Panc1 (cell line): ENCODE measurements at regions not wholly inside any gene's neighbourhood (a gene's known extent, or its start where the extent isn't known, plus 50 kb on each side); places are given as distances from the start of the nearest gene placed in this dataset.

Experiments used
- ATAC-seq: fragments of 200-7000 bp; cut with Tn5 transposase; 2 replicates; pipeline ENCODE4 v1.9.1; 2020; ENCODE audit warnings: mild to moderate bottlenecking, moderate library complexity
- BruUV-seq: library from RNA; stranded (reverse); fragments of 400-500 nt; replicated peaks from 2 replicates; lab custom pipeline; 2021; lab: Mats Ljungman, UMichigan
- CTCF ChIA-PET: fragments of 300-600 bp; sonication (Branson Sonifier 250); formaldehyde crosslinking; loops from one replicate; lab custom pipeline; 2022; ENCODE audit warnings: antibody characterized with exemption; lab: Charles Lee
- POLR2A ChIA-PET: fragments of 300-600 bp; sonication (Branson Sonifier 250); formaldehyde crosslinking; loops from one replicate; lab custom pipeline; 2022; ENCODE audit warnings: antibody characterized with exemption; lab: Charles Lee
- DNase-seq: peaks from one replicate; pipeline ENCODE4 v3.0.0-alpha.2; 2010; ENCODE audit warnings: low read depth, low spot score
- H3K27ac ChIP-seq: 2 replicates; pipeline ENCODE4 v1.5.1; 2011; ENCODE audit warnings: mild to moderate bottlenecking, low read length, inconsistent platforms
- H3K27me3 ChIP-seq: fragments of 200-500 bp; sonication (Bioruptor generic); 2 replicates; pipeline ENCODE4 v1.6.0; 2014; ENCODE audit warnings: low read length, inconsistent platforms; ENCODE audit not compliant: control insufficient read depth, insufficient read depth
- H3K36me3 ChIP-seq: fragments of 200-500 bp; sonication (Bioruptor generic); 2 replicates; pipeline ENCODE4 v1.5.1; 2014; ENCODE audit warnings: inconsistent platforms, mild to moderate bottlenecking, low read length, moderate library complexity; ENCODE audit not compliant: control insufficient read depth, insufficient read depth
- H3K4me1 ChIP-seq: 2 replicates; pipeline ENCODE4 v1.5.1; 2011; ENCODE audit warnings: inconsistent platforms, mild to moderate bottlenecking, low read length, moderate library complexity; ENCODE audit not compliant: control insufficient read depth, insufficient read depth
- H3K4me3 ChIP-seq, 2 experiments: 2 replicates each; pipeline ENCODE4 v1.5.1; 2011 to 2012; ENCODE audit warnings: low read depth in 2 of 2, low read length in 2 of 2, mild to moderate bottlenecking in 2 of 2, inconsistent platforms in 1 of 2, moderate library complexity in 1 of 2
- H3K9me3 ChIP-seq: fragments of 200-500 bp; sonication (Bioruptor generic); 2 replicates; pipeline ENCODE4 v1.5.1; 2014; ENCODE audit warnings: low read depth, mild to moderate bottlenecking, inconsistent platforms, low read length, moderate library complexity; ENCODE audit not compliant: control insufficient read depth, insufficient read depth
- CTCF ChIP-seq: fragments of 450-650 bp; IDR thresholded peaks from 2 replicates; pipeline ENCODE4 v1.5.1; 2017; ENCODE audit warnings: mild to moderate bottlenecking
- POLR2AphosphoS5 ChIP-seq: IDR thresholded peaks from 2 replicates; pipeline ENCODE4 v1.6.1; 2012; ENCODE audit warnings: mild to moderate bottlenecking, low read depth, low read length, moderate library complexity
- SIN3A ChIP-seq: IDR thresholded peaks from 2 replicates; pipeline ENCODE4 v1.6.1; 2012; ENCODE audit warnings: low read depth, mild to moderate bottlenecking, low read length, moderate library complexity, borderline replicate concordance; ENCODE audit not compliant: insufficient read depth
- TCF7L2 ChIP-seq: IDR thresholded peaks from 2 replicates; pipeline ENCODE4 v1.6.1; 2011; ENCODE audit warnings: mild to moderate bottlenecking, low read depth, low read length, inconsistent platforms
- in situ Hi-C: cut with HindIII; loops from 2 replicates; pipeline ENCODE4 v1.10.0; 2016; ENCODE audit warnings: low sequenced_read_pairs, low pct_unique_long_range_greater_than_20kb
- intact Hi-C: fragments of 100-400 bp; cut with micrococcal nuclease; formaldehyde crosslinking; loops from one replicate; pipeline ENCODE4 v1.10.0; 2022; ENCODE audit not compliant: unreplicated experiment
- TF ChIP-seq, protein P1 (sequence below), 2 experiments: IDR thresholded peaks; 2 replicates each; pipeline ENCODE4 v1.6.1; 2011 to 2012; ENCODE audit warnings: low read depth in 2 of 2, control low read depth in 1 of 2, low read length in 1 of 2, mild to moderate bottlenecking in 1 of 2, moderate library complexity in 1 of 2; ENCODE audit not compliant: insufficient read depth in 1 of 2

DNA sequence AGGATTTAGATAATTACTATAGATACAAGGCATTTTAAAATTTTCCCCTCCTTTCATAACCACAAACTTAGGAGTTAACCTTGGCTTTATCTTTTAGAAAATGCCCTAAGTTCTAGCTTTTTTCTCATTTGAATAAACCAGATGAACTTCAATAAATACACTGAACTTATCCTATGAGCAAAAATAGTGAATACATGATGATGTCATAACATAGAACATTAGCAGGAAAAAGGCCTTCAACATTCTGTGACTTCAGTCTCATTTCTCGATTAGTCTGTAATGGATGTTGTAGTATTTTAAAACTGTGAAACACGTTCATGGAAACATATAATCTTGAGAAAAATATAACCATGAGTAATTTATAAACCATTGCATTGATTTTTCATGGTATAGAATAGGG is 550.7 kb downstream of the PKHD1 start:
- DNase-seq (no peak), ATAC-seq (no peak)
- ChIA-PET CTCF (no interaction called here), POLR2A (no interaction called here)
- no TSS peak for BruUV-seq
- TF ChIP-seq, protein P1, sequence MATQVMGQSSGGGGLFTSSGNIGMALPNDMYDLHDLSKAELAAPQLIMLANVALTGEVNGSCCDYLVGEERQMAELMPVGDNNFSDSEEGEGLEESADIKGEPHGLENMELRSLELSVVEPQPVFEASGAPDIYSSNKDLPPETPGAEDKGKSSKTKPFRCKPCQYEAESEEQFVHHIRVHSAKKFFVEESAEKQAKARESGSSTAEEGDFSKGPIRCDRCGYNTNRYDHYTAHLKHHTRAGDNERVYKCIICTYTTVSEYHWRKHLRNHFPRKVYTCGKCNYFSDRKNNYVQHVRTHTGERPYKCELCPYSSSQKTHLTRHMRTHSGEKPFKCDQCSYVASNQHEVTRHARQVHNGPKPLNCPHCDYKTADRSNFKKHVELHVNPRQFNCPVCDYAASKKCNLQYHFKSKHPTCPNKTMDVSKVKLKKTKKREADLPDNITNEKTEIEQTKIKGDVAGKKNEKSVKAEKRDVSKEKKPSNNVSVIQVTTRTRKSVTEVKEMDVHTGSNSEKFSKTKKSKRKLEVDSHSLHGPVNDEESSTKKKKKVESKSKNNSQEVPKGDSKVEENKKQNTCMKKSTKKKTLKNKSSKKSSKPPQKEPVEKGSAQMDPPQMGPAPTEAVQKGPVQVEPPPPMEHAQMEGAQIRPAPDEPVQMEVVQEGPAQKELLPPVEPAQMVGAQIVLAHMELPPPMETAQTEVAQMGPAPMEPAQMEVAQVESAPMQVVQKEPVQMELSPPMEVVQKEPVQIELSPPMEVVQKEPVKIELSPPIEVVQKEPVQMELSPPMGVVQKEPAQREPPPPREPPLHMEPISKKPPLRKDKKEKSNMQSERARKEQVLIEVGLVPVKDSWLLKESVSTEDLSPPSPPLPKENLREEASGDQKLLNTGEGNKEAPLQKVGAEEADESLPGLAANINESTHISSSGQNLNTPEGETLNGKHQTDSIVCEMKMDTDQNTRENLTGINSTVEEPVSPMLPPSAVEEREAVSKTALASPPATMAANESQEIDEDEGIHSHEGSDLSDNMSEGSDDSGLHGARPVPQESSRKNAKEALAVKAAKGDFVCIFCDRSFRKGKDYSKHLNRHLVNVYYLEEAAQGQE (IDR thresholded peaks at IDR 0.05; ENCODE audit: insufficient read depth in 1 of 2, low read depth in 2 of 2, low read length in 1 of 2) = no peak
- no peak for TF ChIP-seq TCF7L2
- no peak for TF ChIP-seq SIN3A
- TF ChIP-seq POLR2AphosphoS5 = no peak
- no peak for TF ChIP-seq CTCF
- in situ Hi-C loops (no loop called here), intact Hi-C loops (no loop called here)
- no peaks in the 10 kb centered on the region for H3K9me3 ChIP-seq
- H3K27ac ChIP-seq = no peak overlapping the region
- no peaks in the 10 kb centered on the region for H3K36me3 ChIP-seq
- H3K27me3 ChIP-seq = no peaks in the 10 kb centered on the region
- H3K4me1 ChIP-seq = no peaks in the 10 kb centered on the region
- H3K4me3 ChIP-seq = no peak overlapping the region

DNA sequence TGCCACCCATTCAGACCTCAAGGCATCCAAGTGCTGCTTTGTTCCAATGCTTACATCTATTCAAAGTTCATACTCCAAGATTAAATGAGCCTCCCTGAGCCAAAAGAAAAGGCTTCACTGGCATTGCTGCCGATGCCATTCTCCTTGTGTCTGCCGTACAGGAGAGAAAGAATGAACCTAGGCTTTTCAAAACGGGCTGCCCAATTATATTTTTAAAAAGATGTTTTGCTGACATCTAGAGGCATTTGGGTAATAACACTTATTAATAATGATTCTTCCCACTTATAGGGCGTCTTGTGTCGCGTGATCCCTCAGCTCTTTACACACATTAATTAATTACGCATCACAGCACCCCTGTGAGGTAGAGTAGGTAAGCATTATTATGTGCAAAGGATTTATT is 545.6 kb downstream of the PKHD1 start:
- ATAC-seq (no peak), DNase-seq (no peak)
- POLR2A ChIA-PET = no interaction called here
- H3K27me3 ChIP-seq = no peaks in the 10 kb centered on the region; the same call in 1 of the 2 replicates
- H3K4me3 ChIP-seq = no peak overlapping the region
- H3K36me3 ChIP-seq = no peaks in the 10 kb centered on the region
- no peak overlapping the region for H3K27ac ChIP-seq
- no peaks in the 10 kb centered on the region for H3K9me3 ChIP-seq
- in situ Hi-C loops = no loop called here
- CTCF ChIA-PET = no interaction called here
- intact Hi-C loops = loop anchor here (2.0 kb wide), 1 partner anchor 725 kb away; no protein-coding TSS in a partner anchor
- BruUV-seq = no TSS peak
- H3K4me1 ChIP-seq = no peaks in the 10 kb centered on the region
- no peak; the same call in 1 of the 2 replicates for TF ChIP-seq CTCF
- no peak for TF ChIP-seq SIN3A
- TF ChIP-seq, protein P1 (IDR thresholded peaks at IDR 0.05; ENCODE audit: insufficient read depth in 1 of 2, low read depth in 2 of 2, low read length in 1 of 2) = no peak
- no peak for TF ChIP-seq POLR2AphosphoS5
- TF ChIP-seq TCF7L2 = no peak
